Inferior parietal cortex (tissue), 1 donor: ENCODE measurements at regions not wholly inside any gene's neighbourhood (a gene's known extent, or its start where the extent isn't known, plus 50 kb on each side); places are given as distances from the start of the nearest gene placed in this dataset.

ENCODE experiments used
- DNase-seq: peaks from one replicate; pipeline ENCODE4 v3.0.0-alpha.2; 2016; ENCODE audit errors: extremely low spot score

GRCh38 chr13:30126903-30127428 is 180.4 kb downstream of the KATNAL1 start:
- DNase-seq = no peak

GRCh38 chr13:30125422-30126073 is 181.8 kb downstream of the KATNAL1 start:
- no peak for DNase-seq

GRCh38 chr13:30124131-30124768 is 183.1 kb downstream of the KATNAL1 start:
- DNase-seq = no peak

- no peak for DNase-seq
Observed at GRCh38 chr13:30123575-30123974, 183.8 kb downstream of the KATNAL1 start.

- no peak for DNase-seq
Observed at GRCh38 chr13:30121666-30122065, 185.7 kb downstream of the KATNAL1 start.

GRCh38 chr13:30121244-30121643 is 186.1 kb downstream of the KATNAL1 start:
- no peak for DNase-seq

GRCh38 chr13:30120133-30120822 is 187.1 kb downstream of the KATNAL1 start:
- DNase-seq = no peak

GRCh38 chr13:30119476-30119875 is 187.9 kb downstream of the KATNAL1 start:
- no peak for DNase-seq

GRCh38 chr13:30116379-30116778 is 191.0 kb downstream of the KATNAL1 start:
- DNase-seq = no peak

GRCh38 chr13:30115257-30115600 is 192.1 kb downstream of the KATNAL1 start:
- DNase-seq = no peak

- peak; percentile 85 for DNase-seq
Observed at GRCh38 chr13:30114571-30115256, 192.6 kb downstream of the KATNAL1 start.

- DNase-seq = peak; percentile 34
Observed at GRCh38 chr13:30113983-30114570, 193.3 kb downstream of the KATNAL1 start.

GRCh38 chr13:30113551-30113950 is 193.8 kb downstream of the KATNAL1 start:
- peak; percentile 22 for DNase-seq

- DNase-seq = peak; percentile 93
Observed at GRCh38 chr13:30112602-30113435, 194.5 kb downstream of the KATNAL1 start.

- no peak for DNase-seq
Observed at GRCh38 chr13:30111810-30112209, 195.5 kb downstream of the KATNAL1 start.

GRCh38 chr13:30110301-30111070 is 196.9 kb downstream of the KATNAL1 start:
- DNase-seq = no peak

- DNase-seq = no peak
Observed at GRCh38 chr13:30109471-30110135, 197.7 kb downstream of the KATNAL1 start.

GRCh38 chr13:30108913-30109237 is 198.5 kb downstream of the KATNAL1 start:
- DNase-seq = no peak

GRCh38 chr13:30108216-30108912 is 199.0 kb downstream of the KATNAL1 start:
- no peak for DNase-seq
